ENCODE measurements at regions not wholly inside any gene's neighbourhood (a gene's known extent, or its start where the extent isn't known, plus 50 kb on each side); places are given as distances from the start of the nearest gene placed in this dataset.

- peaks cover 14% of the 10 kb centered on the region for H3K27me3 ChIP-seq (ENCODE audit: control insufficient read depth, insufficient read depth, low read length)
- DNase-seq (ENCODE audit: low read depth, low spot score), result no peak
- ChIA-PET CTCF (no interaction called here), POLR2A (no interaction called here)
- no peak overlapping the region for H3K4me3 ChIP-seq (ENCODE audit: low read depth, low read length)
- no peak overlapping the region for H3K27ac ChIP-seq (ENCODE audit: low read depth, low read length)
- no peaks in the 10 kb centered on the region for H3K9me3 ChIP-seq (ENCODE audit: control insufficient read depth, insufficient read depth, low read length)
- TF ChIP-seq, protein P1, sequence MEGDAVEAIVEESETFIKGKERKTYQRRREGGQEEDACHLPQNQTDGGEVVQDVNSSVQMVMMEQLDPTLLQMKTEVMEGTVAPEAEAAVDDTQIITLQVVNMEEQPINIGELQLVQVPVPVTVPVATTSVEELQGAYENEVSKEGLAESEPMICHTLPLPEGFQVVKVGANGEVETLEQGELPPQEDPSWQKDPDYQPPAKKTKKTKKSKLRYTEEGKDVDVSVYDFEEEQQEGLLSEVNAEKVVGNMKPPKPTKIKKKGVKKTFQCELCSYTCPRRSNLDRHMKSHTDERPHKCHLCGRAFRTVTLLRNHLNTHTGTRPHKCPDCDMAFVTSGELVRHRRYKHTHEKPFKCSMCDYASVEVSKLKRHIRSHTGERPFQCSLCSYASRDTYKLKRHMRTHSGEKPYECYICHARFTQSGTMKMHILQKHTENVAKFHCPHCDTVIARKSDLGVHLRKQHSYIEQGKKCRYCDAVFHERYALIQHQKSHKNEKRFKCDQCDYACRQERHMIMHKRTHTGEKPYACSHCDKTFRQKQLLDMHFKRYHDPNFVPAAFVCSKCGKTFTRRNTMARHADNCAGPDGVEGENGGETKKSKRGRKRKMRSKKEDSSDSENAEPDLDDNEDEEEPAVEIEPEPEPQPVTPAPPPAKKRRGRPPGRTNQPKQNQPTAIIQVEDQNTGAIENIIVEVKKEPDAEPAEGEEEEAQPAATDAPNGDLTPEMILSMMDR (IDR thresholded peaks at IDR 0.05; ENCODE audit: low read depth, low read length), result no peak
These were observed 173.4 kb upstream of the C2CD4B start for GRCh38 chr15:62338497-62338896.

DNA sequence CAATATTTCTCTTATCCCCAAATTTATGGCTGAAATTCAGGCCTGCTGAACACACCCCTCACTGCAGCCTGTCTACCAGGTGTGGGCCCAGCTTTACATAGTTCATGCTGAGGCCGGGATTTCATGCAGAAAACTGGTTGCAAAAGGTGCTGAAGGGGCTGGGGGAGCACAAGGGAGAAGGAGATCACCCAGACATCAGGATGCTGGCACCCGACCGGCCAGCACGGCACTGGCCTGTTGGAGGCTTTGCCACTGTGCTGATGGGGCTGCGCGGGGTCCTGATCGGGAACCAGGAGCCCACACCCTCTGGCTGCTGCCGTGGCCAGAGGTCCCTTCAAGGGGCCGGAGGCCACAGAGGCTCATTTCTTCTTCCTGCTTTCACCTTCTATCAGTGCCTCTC is 177.9 kb upstream of the C2CD4B start:
- H3K27me3 ChIP-seq (ENCODE audit: control insufficient read depth, insufficient read depth, low read length), result peaks cover 8% of the 10 kb centered on the region
- ChIA-PET POLR2A (no interaction called here), CTCF (no interaction called here)
- no peaks in the 10 kb centered on the region; the same call in 1 of the 2 replicates for H3K9me3 ChIP-seq (ENCODE audit: control insufficient read depth, insufficient read depth, low read length)
- no peak overlapping the region for H3K4me3 ChIP-seq (ENCODE audit: low read depth, low read length)
- TF ChIP-seq, protein P1 (IDR thresholded peaks at IDR 0.05; ENCODE audit: low read depth, low read length), result no peak
- H3K27ac ChIP-seq (ENCODE audit: low read depth, low read length), result no peak overlapping the region
- no peak for DNase-seq (ENCODE audit: low read depth, low spot score)

- Histone ChIP-seq H3K27me3 (ENCODE audit: control insufficient read depth, insufficient read depth, low read length) (peaks cover 4% of the 10 kb centered on the region), H3K27ac (ENCODE audit: low read depth, low read length) (no peak overlapping the region), H3K4me3 (ENCODE audit: low read depth, low read length) (no peak overlapping the region), H3K9me3 (ENCODE audit: control insufficient read depth, insufficient read depth, low read length) (no peaks in the 10 kb centered on the region; the same call in 1 of the 2 replicates)
- TF ChIP-seq, protein P1 (IDR thresholded peaks at IDR 0.05; ENCODE audit: low read depth, low read length), result no peak
- POLR2A ChIA-PET, result no interaction called here
- DNase-seq (ENCODE audit: low read depth, low spot score), result no peak
- CTCF ChIA-PET, result interaction anchor here (1.5 to 1.8 kb wide), 2 partner anchors 11 to 399 kb away, joined by 4 read pairs; no protein-coding TSS in a partner anchor
These were observed 178.3 kb upstream of the C2CD4B start for GRCh38 chr15:62343397-62343796.

- ChIA-PET CTCF (interaction anchor here (1.1 to 1.8 kb wide), 4 partner anchors 8 to 398 kb away, joined by 3 to 6 read pairs (median 4); no protein-coding TSS in a partner anchor), POLR2A (no interaction called here)
- DNase-seq (ENCODE audit: low read depth, low spot score), result peak; percentile 8
- TF ChIP-seq, protein P1 (IDR thresholded peaks at IDR 0.05; ENCODE audit: low read depth, low read length), result peak; percentile 66
- H3K4me3 ChIP-seq (ENCODE audit: low read depth, low read length), result no peak overlapping the region
- no peak overlapping the region for H3K27ac ChIP-seq (ENCODE audit: low read depth, low read length)
- no peaks in the 10 kb centered on the region; the same call in 1 of the 2 replicates for H3K9me3 ChIP-seq (ENCODE audit: control insufficient read depth, insufficient read depth, low read length)
- peaks cover 2% of the 10 kb centered on the region for H3K27me3 ChIP-seq (ENCODE audit: control insufficient read depth, insufficient read depth, low read length)
These were observed 179.9 kb upstream of the C2CD4B start for GRCh38 chr15:62344806-62345539.

DNA sequence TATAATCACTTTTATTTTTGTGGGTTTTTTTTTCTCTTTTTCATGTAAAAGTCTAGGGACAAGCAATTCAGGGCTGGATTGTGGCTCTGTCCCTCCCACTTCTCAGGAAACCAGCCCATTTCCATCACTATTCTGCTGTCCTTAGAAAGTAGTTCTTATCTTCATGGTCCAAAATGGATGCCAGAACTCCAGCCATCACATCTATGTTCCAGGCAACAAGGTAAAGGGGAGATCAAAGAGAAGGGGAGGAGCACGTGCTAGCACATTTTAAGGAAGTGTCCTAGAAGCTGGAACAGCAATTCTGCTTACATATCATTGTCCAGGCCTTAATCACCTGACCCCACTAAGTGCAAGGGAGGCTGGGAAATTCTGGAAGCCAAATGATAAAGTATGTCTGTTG is 181.1 kb upstream of the C2CD4B start:
- ChIA-PET CTCF (interaction anchor here (1.1 kb wide), 1 partner anchor 9 kb away, joined by 3 read pairs; no protein-coding TSS in a partner anchor), POLR2A (no interaction called here)
- TF ChIP-seq, protein P1 (IDR thresholded peaks at IDR 0.05; ENCODE audit: low read depth, low read length), result no peak
- Histone ChIP-seq H3K27me3 (ENCODE audit: control insufficient read depth, insufficient read depth, low read length) (peaks cover 2% of the 10 kb centered on the region), H3K4me3 (ENCODE audit: low read depth, low read length) (no peak overlapping the region), H3K27ac (ENCODE audit: low read depth, low read length) (no peak overlapping the region), H3K9me3 (ENCODE audit: control insufficient read depth, insufficient read depth, low read length) (no peaks in the 10 kb centered on the region; the same call in 1 of the 2 replicates)
- DNase-seq (ENCODE audit: low read depth, low spot score), result no peak

Data from AG04450 (cell line).